Ovary (tissue), 7 donors: ENCODE measurements at regions not wholly inside any gene's neighbourhood (a gene's known extent, or its start where the extent isn't known, plus 50 kb on each side); places are given as distances from the start of the nearest gene placed in this dataset.

Experiments used
- DNase-seq, 5 donors: peaks; one replicate each; pipeline ENCODE4 v3.0.0-alpha.2; 2019 to 2020
- H3K27ac ChIP-seq, 2 donors: fragments of 200-600 bp; one replicate each; pipeline versions ENCODE4 v1.5.1 to v1.8.0; 2019 to 2022
- H3K27me3 ChIP-seq: fragments of 200-600 bp; one replicate; pipeline ENCODE4 v1.8.0; 2022
- H3K36me3 ChIP-seq: fragments of 200-600 bp; sonication (generic); one replicate; pipeline ENCODE4 v1.5.1; 2019
- H3K4me1 ChIP-seq: one replicate; pipeline ENCODE4 v1.8.1; 2013; ENCODE audit warnings: mild to moderate bottlenecking, moderate library complexity; ENCODE audit not compliant: insufficient read depth
- H3K4me3 ChIP-seq: fragments of 200-600 bp; sonication (generic); one replicate; pipeline ENCODE4 v1.5.1; 2017
- H3K9me3 ChIP-seq, 2 donors: fragments of 200-600 bp in 1 of 2; sonication (generic) in 1 of 2; one replicate each; pipeline versions ENCODE4 v1.5.1 to v1.8.1; 2013 to 2019; ENCODE audit warnings: mild to moderate bottlenecking in 1 of 2, moderate library complexity in 1 of 2
- EP300 ChIP-seq: sonication (generic); formaldehyde crosslinking; IDR thresholded peaks from one replicate; pipeline ENCODE4 v1.6.1; 2017; ENCODE audit warnings: antibody characterized with exemption
- POLR2A ChIP-seq: fragments of 450-650 bp; IDR thresholded peaks from one replicate; pipeline ENCODE4 v1.6.1; 2017; ENCODE audit warnings: antibody characterized with exemption, mild to moderate bottlenecking, moderate library complexity
- WGBS, 3 donors: extraction: QIAGEN DNeasy Blood & Tissue Kit in 1 of 3; methylation state at CpG; one replicate each; pipeline versions ENCODE4 v1.1.5 to v1.1.7; 2013 to 2017; 5-methylcytosine and 5-hydroxymethylcytosine counted together
- intact Hi-C, 4 donors: fragments of 100-400 bp; cut with DNase I; formaldehyde crosslinking; loops; one replicate each; pipeline versions ENCODE4 v1.11.0 to v1.15.1; 2022 to 2023
- TF ChIP-seq, protein P1 (sequence below), 3 donors: fragments of 450-650 bp in 2 of 3; fragments of 200-600 bp in 1 of 3; IDR thresholded peaks; one replicate each; pipeline versions ENCODE4 v1.5.1 to v1.8.0; 2016 to 2022; ENCODE audit warnings: antibody characterized with exemption in 3 of 3, mild to moderate bottlenecking in 1 of 3
- donor health status: DM: no; HTN: no; CAD: no; lungs with moderate emphysema.
- donor health status: DM: no; HTN: no; CAD: no.
- donor health status: Bipolar disorder and iron deficiency.
- donor health status: DM: no; HTN: no; CAD: no.
- donor health status: DM: yes; HTN: yes; CAD: no.

DNA sequence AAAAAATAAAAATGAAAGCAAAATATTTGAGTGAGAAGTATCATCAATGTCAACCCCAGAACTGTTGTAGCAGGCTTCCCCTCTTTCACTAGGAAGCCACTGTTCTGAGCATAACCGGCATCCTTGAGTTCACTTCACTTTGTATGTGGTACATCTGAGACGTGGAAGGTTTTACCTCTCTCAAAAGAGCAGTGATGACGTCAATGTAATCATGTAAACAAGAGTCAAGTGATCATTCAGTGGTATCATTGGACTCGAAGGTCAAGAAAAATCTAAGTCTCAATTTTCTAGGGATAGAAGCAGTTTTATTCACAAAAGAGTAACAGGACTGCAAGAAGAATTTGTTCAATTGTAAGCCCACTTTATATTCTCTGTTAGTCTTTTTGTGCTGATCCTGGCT lies 339.8 kb upstream of the THRB start:
- TF ChIP-seq POLR2A (no peak), EP300 (no peak)
- TF ChIP-seq, protein P1, sequence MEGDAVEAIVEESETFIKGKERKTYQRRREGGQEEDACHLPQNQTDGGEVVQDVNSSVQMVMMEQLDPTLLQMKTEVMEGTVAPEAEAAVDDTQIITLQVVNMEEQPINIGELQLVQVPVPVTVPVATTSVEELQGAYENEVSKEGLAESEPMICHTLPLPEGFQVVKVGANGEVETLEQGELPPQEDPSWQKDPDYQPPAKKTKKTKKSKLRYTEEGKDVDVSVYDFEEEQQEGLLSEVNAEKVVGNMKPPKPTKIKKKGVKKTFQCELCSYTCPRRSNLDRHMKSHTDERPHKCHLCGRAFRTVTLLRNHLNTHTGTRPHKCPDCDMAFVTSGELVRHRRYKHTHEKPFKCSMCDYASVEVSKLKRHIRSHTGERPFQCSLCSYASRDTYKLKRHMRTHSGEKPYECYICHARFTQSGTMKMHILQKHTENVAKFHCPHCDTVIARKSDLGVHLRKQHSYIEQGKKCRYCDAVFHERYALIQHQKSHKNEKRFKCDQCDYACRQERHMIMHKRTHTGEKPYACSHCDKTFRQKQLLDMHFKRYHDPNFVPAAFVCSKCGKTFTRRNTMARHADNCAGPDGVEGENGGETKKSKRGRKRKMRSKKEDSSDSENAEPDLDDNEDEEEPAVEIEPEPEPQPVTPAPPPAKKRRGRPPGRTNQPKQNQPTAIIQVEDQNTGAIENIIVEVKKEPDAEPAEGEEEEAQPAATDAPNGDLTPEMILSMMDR (IDR thresholded peaks at IDR 0.05), result no peak
- 74 to 79% (median 74%) methylated on average over 4 of the region's 4 CpGs for WGBS, 3 donors
- no peak for DNase-seq
- no peaks in the 10 kb centered on the region for H3K27me3 ChIP-seq
- no peaks in the 10 kb centered on the region for H3K4me1 ChIP-seq
- H3K36me3 ChIP-seq, result no peaks in the 10 kb centered on the region
- H3K9me3 ChIP-seq, result no peaks in the 10 kb centered on the region
- H3K4me3 ChIP-seq, result no peak overlapping the region
- H3K27ac ChIP-seq, result no peak overlapping the region
- intact Hi-C loops, result no loop called here

GRCh38 chr3:24835510-24835909 lies 340.9 kb upstream of the THRB start:
- H3K4me3 ChIP-seq, result no peak overlapping the region
- no peaks in the 10 kb centered on the region for H3K9me3 ChIP-seq
- no peak overlapping the region for H3K27ac ChIP-seq
- intact Hi-C loops, result no loop called here
- no peak for DNase-seq
- H3K36me3 ChIP-seq, result no peaks in the 10 kb centered on the region
- no peaks in the 10 kb centered on the region for H3K27me3 ChIP-seq
- TF ChIP-seq POLR2A, result no peak
- TF ChIP-seq, protein P1 (IDR thresholded peaks at IDR 0.05), result no peak
- WGBS, 3 donors, result 88 to 93% (median 89%) methylated on average over 4 of the region's 4 CpGs
- H3K4me1 ChIP-seq, result no peaks in the 10 kb centered on the region

DNA sequence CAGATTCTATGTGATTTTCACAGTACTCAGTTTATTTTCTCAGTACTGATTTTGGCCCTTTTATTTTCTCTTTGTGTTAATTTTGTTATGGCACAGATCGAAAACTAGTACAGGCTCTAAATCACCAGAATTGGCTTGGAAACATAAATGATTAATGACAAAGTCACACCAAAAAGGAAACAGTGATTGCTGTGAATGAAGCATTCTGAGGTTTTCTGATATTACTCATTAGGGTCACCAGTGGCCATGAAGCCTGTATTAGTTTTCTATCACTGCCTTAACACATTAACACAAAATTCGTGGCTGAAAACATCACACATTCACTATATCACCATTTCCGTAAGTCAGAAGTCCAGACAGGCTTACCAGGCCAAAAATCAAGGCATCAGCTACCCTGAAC lies 343.0 kb upstream of the THRB start:
- intact Hi-C loops, result no loop called here
- WGBS, 3 donors, result 75 to 82% (median 82%) methylated on average over 3 of the region's 3 CpGs

GRCh38 chr3:24838533-24838932 lies 343.9 kb upstream of the THRB start:
- Histone ChIP-seq H3K9me3 (no peaks in the 10 kb centered on the region), H3K27me3 (no peaks in the 10 kb centered on the region), H3K4me3 (no peak overlapping the region), H3K4me1 (no peaks in the 10 kb centered on the region), H3K27ac (no peak overlapping the region), H3K36me3 (no peaks in the 10 kb centered on the region)
- intact Hi-C loops, result no loop called here
- no peak for DNase-seq
- TF ChIP-seq EP300 (no peak), POLR2A (no peak)
- TF ChIP-seq, protein P1 (IDR thresholded peaks at IDR 0.05), result no peak

More for the DNA sequence above, 343.0 kb upstream of the THRB start:
- Histone ChIP-seq H3K4me1 (no peaks in the 10 kb centered on the region), H3K27me3 (no peaks in the 10 kb centered on the region), H3K36me3 (no peaks in the 10 kb centered on the region), H3K27ac (no peak overlapping the region), H3K9me3 (no peaks in the 10 kb centered on the region), H3K4me3 (no peak overlapping the region)
- no peak for DNase-seq
- TF ChIP-seq POLR2A, result no peak
- TF ChIP-seq, protein P1 (IDR thresholded peaks at IDR 0.05), result no peak
- TF ChIP-seq EP300, result no peak

- no peak for TF ChIP-seq POLR2A
- TF ChIP-seq, protein P1 (IDR thresholded peaks at IDR 0.05), result no peak
- no peak for TF ChIP-seq EP300
- DNase-seq, result no peak
- intact Hi-C loops, result no loop called here
- no peaks in the 10 kb centered on the region for H3K27me3 ChIP-seq
- no peaks in the 10 kb centered on the region for H3K4me1 ChIP-seq
- H3K9me3 ChIP-seq, result no peaks in the 10 kb centered on the region
- H3K36me3 ChIP-seq, result no peaks in the 10 kb centered on the region
- no peak overlapping the region for H3K4me3 ChIP-seq
- H3K27ac ChIP-seq, result no peak overlapping the region
- WGBS, 3 donors, result 53 to 65% (median 53%) methylated on average over 2 of the region's 2 CpGs
Measured at GRCh38 chr3:24843955-24844354, 349.3 kb upstream of the THRB start.
